ENCODE measurements at regions not wholly inside any gene's neighbourhood (a gene's known extent, or its start where the extent isn't known, plus 50 kb on each side); places are given as distances from the start of the nearest gene placed in this dataset.

DNA sequence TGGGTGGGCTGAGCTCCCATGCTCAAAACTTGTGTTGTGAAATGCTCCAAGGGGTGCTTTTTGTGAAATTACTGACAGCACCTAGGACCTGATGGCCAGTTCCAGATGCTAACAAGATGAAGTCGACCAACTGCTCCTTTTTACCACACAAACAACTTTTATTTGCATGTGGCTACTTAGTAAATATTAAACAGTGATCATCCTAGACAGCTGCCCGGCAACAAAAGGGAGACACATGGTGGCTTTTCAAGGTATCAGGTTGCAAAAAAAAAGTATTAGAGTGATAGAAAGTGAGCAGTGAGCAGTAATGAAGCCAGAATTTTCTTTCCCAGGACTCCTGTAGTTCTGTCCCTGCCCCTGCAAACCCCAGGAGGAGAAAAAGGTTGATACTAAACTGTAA lies 118.5 kb downstream of the RPIA start:
- TF ChIP-seq, protein P1, sequence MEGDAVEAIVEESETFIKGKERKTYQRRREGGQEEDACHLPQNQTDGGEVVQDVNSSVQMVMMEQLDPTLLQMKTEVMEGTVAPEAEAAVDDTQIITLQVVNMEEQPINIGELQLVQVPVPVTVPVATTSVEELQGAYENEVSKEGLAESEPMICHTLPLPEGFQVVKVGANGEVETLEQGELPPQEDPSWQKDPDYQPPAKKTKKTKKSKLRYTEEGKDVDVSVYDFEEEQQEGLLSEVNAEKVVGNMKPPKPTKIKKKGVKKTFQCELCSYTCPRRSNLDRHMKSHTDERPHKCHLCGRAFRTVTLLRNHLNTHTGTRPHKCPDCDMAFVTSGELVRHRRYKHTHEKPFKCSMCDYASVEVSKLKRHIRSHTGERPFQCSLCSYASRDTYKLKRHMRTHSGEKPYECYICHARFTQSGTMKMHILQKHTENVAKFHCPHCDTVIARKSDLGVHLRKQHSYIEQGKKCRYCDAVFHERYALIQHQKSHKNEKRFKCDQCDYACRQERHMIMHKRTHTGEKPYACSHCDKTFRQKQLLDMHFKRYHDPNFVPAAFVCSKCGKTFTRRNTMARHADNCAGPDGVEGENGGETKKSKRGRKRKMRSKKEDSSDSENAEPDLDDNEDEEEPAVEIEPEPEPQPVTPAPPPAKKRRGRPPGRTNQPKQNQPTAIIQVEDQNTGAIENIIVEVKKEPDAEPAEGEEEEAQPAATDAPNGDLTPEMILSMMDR (IDR thresholded peaks at IDR 0.05) = no peak
- TF ChIP-seq POLR2A (IDR thresholded peaks at IDR 0.05) (no peak), POLR2AphosphoS5 (IDR thresholded peaks at IDR 0.05) (no peak)
